ENCODE measurements at regions not wholly inside any gene's neighbourhood (a gene's known extent, or its start where the extent isn't known, plus 50 kb on each side); places are given as distances from the start of the nearest gene placed in this dataset.

DNA sequence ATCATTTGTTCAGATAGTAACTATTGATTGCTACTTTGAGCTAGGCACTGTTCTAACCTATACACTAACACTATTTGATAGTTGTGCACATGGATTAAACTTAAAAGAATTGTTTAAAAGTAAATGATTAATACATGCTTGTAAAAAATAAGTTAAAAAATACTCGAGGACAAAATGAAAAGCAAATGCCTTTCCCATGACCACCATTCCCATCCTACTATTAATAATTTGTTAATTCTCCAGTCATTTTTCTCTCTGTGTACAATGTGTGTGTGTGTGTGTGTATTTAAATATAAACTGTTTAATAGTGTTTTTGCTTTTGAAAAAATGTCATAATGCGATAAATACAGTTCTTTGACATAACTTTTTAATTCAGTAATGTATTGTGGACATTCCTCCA lies 78.7 kb upstream of the KCNMB2 start:
- H3K9me3 Mint-ChIP-seq, result no peaks in the 10 kb centered on the region
- H3K27me3 Mint-ChIP-seq, result peaks cover 24% of the 10 kb centered on the region
- H3K36me3 Mint-ChIP-seq, result no peaks in the 10 kb centered on the region
- H3K4me3 Mint-ChIP-seq, result no peak overlapping the region
- no peak overlapping the region for H3K27ac Mint-ChIP-seq
- H3K4me1 Mint-ChIP-seq, result no peaks in the 10 kb centered on the region
- DNase-seq, result no peak

DNA sequence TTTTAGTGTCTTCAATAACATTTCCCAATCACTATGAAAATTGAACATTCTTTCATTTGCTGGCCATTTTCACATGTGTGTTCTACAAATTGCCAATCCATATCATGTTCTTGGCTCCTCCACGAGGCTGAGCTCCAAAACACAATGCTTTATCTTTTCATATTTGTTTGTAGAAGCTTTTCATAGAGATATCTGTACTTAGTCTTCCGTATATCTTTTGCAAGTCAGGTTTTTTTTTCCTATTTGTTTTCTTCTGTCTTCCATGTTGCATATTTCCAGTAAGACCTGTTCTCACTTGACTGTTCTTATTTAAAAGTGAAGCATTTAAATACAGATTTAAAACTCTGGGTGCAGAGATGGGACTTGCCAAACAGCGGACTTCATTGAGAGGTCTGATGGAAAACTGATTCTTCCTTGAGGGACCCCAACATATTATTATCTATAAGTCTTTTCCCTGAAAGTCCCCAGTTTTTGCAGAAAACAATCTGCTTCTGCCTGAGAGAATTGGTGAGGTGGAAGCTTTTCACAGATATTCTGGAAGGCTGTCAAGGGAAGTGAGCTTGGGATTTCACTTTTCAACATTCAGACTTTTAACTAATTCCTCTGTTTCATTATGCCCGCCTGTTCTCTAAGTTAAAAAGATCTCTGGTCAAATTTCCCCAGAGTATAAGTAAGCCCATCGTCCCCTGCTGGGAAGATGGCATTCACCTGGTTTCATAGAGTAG lies 77.8 kb upstream of the KCNMB2 start:
- Mint-ChIP-seq H3K27ac (no peak overlapping the region), H3K4me1 (no peaks in the 10 kb centered on the region), H3K27me3 (peaks cover 29% of the 10 kb centered on the region), H3K36me3 (no peaks in the 10 kb centered on the region), H3K9me3 (no peaks in the 10 kb centered on the region), H3K4me3 (no peak overlapping the region)
- no peak for DNase-seq

DNA sequence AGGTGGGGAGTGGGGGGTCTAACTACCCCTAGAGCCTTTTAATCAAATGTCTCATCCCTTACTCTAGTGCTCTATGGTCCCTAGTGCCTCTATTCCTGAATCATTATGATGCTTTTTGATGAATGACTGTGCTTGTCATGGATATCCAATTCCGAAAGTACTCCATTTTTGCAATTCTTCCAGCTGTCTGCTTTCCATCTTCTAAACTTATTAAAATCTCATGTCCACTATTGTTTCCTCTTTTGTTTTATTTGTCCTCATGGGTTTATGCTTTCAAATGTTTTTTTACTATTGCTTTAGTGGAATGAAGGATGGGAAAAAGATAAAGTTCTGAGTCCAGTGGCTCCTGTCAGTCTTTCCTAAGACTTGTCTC lies 77.2 kb upstream of the KCNMB2 start:
- peaks cover 29% of the 10 kb centered on the region for H3K27me3 Mint-ChIP-seq
- no peaks in the 10 kb centered on the region for H3K4me1 Mint-ChIP-seq
- no peak overlapping the region for H3K4me3 Mint-ChIP-seq
- no peaks in the 10 kb centered on the region for H3K36me3 Mint-ChIP-seq
- no peak overlapping the region for H3K27ac Mint-ChIP-seq
- no peak for DNase-seq
- H3K9me3 Mint-ChIP-seq, result no peaks in the 10 kb centered on the region

DNA sequence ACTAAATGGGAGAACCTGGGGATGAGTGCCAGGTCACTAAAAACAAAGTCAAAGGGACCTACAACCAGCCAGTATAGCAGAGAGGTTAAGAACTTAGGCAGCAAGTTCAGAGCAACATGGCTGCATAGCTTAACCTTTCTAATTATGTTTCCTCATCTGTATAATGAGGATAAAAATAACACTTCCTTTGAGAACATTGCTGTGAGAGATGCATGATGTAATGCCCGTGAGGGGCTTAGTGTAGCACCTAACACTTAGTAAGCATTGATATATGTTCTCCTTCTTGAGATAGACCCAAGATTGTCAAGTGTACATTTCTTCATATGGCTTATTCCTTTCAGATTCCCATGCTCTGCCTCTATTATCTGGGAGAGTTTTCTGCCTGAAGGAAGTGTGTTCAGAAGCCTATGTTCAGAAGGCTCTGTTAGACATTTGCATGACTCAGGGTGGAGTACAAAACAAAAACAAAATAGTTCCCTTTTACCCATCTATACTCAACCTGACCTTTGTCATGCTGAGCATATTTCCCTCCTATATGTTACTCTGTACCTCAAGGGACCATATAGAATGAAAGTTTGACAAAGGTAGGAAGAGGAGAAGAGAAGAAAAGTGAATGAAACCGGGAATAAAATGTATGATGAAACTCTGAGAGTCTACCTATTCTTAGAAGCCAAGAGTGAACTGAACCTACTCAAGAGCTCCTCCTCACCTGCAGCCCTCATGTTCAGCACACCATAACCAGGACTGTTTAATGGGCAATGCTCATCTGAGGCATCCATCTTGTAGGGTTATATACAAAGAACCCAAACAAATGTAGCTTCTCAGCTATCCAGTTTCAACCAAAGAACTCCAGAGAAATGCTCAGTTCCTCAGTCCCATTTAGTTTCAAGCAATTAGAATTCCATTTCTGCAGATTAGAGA lies 70.7 kb upstream of the KCNMB2 start:
- no peaks in the 10 kb centered on the region for H3K9me3 Mint-ChIP-seq
- H3K4me1 Mint-ChIP-seq, result no peaks in the 10 kb centered on the region
- peaks cover 30% of the 10 kb centered on the region for H3K27me3 Mint-ChIP-seq
- H3K36me3 Mint-ChIP-seq, result no peaks in the 10 kb centered on the region
- no peak overlapping the region for H3K27ac Mint-ChIP-seq
- DNase-seq, result no peak
- no peak overlapping the region for H3K4me3 Mint-ChIP-seq

DNA sequence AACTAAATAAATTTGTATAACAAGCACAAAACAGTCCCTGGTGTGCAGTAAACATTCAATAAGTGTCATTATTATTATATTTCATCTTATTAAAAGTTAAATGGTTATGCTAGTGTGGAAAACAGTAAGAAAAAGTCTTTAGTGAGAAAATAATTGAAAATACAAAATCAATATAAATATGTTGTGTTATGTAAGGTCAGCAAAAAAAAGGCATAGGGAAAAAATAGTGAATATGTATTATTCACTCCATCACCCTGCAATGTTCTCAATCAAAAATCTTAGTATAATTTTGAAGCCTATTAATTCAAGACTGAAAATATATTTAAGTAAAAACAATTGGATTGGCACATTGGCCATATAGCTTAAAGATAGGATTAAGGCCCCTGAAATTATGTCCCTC lies 63.3 kb upstream of the KCNMB2 start:
- peaks cover 11% of the 10 kb centered on the region for H3K27me3 Mint-ChIP-seq
- DNase-seq, result no peak
- no peak overlapping the region for H3K4me3 Mint-ChIP-seq
- no peaks in the 10 kb centered on the region for H3K9me3 Mint-ChIP-seq
- no peak overlapping the region for H3K27ac Mint-ChIP-seq
- H3K36me3 Mint-ChIP-seq, result no peaks in the 10 kb centered on the region
- no peaks in the 10 kb centered on the region for H3K4me1 Mint-ChIP-seq

DNA sequence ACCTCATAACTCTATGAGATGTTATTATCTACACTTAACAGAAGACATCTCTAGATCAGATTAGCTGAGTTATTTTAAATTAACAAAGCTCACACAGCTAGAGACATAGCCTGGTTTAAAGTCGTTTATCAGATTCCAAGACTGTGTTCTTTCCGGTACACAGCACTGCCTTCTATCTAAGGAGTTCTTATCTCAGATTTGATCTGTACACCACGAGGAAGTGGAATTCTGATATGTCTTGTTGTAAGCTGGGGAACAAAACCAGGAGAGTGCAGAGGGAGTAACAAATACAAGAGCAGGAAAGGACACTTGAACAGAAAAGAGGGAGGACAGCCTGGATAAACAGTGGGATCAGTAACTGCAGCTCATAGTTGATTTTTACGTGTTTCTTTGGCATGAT lies 61.7 kb upstream of the KCNMB2 start:
- no peaks in the 10 kb centered on the region for H3K36me3 Mint-ChIP-seq

DNA sequence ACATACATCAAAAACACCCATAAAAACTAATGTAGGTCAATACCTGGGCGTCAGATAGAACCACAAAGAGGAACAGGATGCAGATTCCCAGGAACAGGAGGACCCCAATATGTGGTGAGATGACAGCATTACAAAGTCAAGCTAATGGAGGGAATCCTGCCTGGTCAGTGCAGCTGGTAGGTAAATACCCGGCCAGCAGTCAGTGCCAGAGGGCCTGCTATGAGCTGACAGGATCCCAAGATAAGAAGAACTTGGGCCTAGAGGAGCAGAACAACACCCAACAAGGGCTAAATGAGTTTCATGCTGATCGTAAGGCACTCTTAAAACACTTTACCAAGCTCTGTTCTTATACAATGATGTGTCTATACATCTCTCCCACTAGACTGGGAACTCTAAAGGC lies 61.2 kb upstream of the KCNMB2 start:
- Mint-ChIP-seq H3K9me3 (no peaks in the 10 kb centered on the region), H3K27me3 (peaks cover 4% of the 10 kb centered on the region), H3K4me1 (no peaks in the 10 kb centered on the region), H3K4me3 (no peak overlapping the region), H3K36me3 (no peaks in the 10 kb centered on the region), H3K27ac (no peak overlapping the region)
- DNase-seq, result no peak

More for the DNA sequence above, 61.7 kb upstream of the KCNMB2 start:
- no peaks in the 10 kb centered on the region for H3K4me1 Mint-ChIP-seq
- no peak overlapping the region for H3K4me3 Mint-ChIP-seq
- H3K27me3 Mint-ChIP-seq, result peaks cover 7% of the 10 kb centered on the region
- H3K27ac Mint-ChIP-seq, result no peak overlapping the region
- DNase-seq, result no peak
- H3K9me3 Mint-ChIP-seq, result no peaks in the 10 kb centered on the region

DNA sequence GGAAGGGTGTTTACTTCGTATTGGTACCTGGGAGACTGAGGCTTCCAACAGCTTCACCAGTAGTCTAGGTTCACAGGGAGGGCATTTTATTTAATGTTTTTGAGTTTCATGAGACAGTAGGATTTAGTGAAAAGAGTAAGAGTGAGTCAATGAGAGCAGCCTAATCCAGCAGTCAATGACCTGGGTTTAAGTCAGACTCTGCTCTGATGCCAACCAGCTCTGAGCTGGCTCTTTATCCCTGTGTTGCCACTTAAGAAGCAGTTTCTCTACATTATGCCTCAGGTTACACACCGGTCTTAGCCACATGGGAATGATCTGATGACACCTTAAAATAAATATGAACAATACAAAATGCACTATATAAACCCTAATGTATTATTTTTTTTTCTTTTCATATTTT lies 59.4 kb upstream of the KCNMB2 start:
- H3K9me3 Mint-ChIP-seq, result no peaks in the 10 kb centered on the region
- no peaks in the 10 kb centered on the region for H3K36me3 Mint-ChIP-seq
- no peak overlapping the region for H3K27ac Mint-ChIP-seq
- H3K27me3 Mint-ChIP-seq, result peaks cover 6% of the 10 kb centered on the region
- no peaks in the 10 kb centered on the region for H3K4me1 Mint-ChIP-seq
- no peak overlapping the region for H3K4me3 Mint-ChIP-seq
- no peak for DNase-seq

DNA sequence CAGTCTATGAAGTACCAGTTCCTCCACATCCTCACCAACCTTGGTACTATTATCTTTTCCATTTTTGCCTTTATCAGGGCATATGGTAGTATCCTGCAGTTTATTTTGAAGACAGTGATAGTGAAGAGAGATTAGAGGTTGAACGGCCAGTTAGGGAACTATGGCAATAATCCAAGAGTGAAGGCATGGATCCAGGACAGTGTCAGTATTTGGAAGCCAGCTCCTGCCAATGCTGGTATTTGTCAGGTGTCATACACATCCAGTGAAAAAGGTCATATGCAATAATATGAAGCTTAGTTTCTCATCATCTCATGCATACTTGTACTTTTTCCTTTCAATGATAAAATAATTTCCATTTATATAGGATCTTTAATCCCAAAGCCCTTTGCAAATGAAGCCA lies 56.8 kb upstream of the KCNMB2 start:
- H3K27me3 Mint-ChIP-seq, result peaks cover 6% of the 10 kb centered on the region
- no peaks in the 10 kb centered on the region for H3K4me1 Mint-ChIP-seq
- no peak for DNase-seq
- no peaks in the 10 kb centered on the region for H3K9me3 Mint-ChIP-seq
- no peak overlapping the region for H3K27ac Mint-ChIP-seq
- no peak overlapping the region for H3K4me3 Mint-ChIP-seq
- H3K36me3 Mint-ChIP-seq, result no peaks in the 10 kb centered on the region

DNA sequence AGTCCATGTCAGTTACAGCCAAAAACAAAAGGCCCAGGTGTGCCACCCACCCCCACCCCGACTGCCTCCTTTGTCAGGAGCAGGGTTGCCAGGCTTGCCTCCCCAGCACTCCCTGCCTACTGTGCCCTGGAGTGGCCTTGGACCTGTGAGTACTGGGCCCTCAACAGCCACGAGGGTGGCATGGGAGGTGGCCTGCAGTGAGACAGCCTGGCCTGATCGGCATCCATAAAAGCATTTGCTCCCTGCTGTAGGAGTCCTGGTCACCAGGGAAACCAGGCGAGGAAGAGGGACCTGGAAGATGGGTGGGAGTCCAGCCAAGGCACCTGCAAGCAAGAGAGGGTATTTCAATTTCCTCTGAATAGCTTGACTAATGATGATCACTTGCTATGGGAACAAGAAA lies 56.4 kb upstream of the KCNMB2 start:
- no peaks in the 10 kb centered on the region for H3K4me1 Mint-ChIP-seq
- no peaks in the 10 kb centered on the region for H3K9me3 Mint-ChIP-seq
- H3K36me3 Mint-ChIP-seq, result no peaks in the 10 kb centered on the region
- H3K27ac Mint-ChIP-seq, result no peak overlapping the region
- H3K27me3 Mint-ChIP-seq, result peaks cover 9% of the 10 kb centered on the region
- no peak for DNase-seq
- H3K4me3 Mint-ChIP-seq, result no peak overlapping the region

DNA sequence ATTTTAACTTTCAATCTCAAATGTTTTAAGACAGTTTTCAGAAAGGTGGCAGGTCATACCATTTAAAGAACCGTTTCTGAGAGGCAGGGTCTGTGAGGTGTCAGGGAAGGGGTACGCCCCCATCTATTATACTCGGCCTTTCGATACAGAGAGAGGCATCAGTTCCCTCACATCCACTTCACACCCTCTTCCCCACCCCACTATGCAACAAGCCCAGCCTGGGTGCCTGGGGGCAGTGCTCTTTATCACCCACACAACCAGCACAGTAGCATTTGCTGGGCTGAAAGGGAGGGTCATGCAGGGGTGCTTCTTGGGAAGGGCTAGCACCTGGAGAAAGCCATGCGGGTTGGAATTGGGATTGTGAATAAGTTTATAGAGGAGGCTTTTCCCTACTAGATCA lies 56.0 kb upstream of the KCNMB2 start:
- Mint-ChIP-seq H3K27me3 (peaks cover 11% of the 10 kb centered on the region), H3K9me3 (no peaks in the 10 kb centered on the region), H3K4me1 (no peaks in the 10 kb centered on the region), H3K4me3 (no peak overlapping the region), H3K27ac (no peak overlapping the region), H3K36me3 (no peaks in the 10 kb centered on the region)
- DNase-seq, result no peak

DNA sequence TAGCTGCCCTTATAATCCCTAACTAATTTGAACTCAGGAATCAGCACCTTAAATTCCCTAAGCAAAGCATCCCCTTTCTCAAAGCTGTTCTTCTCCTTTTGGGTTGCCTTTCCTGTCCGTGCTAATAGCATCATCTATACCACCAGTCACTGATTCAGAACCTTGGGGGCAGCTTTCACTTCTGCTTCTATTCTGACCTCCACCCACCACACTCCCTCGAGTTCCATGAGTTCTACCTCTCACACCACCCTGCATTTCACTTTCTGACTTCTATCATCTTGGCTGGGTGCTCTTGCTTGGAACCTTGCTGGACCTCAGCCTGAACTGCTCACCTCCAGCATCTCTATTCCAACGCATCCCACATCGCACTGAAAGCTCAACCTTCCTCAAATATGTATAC lies 55.4 kb upstream of the KCNMB2 start:
- no peak for DNase-seq
- Mint-ChIP-seq H3K9me3 (no peaks in the 10 kb centered on the region), H3K27ac (no peak overlapping the region), H3K4me1 (no peaks in the 10 kb centered on the region), H3K36me3 (no peaks in the 10 kb centered on the region), H3K4me3 (no peak overlapping the region), H3K27me3 (peaks cover 11% of the 10 kb centered on the region)

DNA sequence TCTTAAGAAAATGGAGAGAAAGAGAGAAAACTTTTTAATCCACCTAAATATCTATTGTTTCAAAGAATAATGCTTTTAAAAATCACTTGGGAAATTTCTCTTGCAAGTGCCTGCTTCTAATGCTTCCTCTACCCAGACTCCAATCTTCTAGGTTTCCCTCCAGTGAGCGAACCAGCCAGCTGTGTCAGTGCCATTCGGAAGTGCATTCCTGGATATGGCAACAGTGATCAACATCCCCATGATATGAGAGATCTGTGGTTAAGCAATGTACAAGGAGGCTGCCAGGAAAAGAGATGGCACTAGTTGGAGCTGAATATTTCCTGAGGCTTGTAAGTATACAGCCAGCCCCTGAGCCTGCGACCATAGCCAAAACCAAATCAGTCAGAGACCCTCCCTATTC lies 53.3 kb upstream of the KCNMB2 start:
- Mint-ChIP-seq H3K4me1 (no peaks in the 10 kb centered on the region), H3K36me3 (no peaks in the 10 kb centered on the region), H3K9me3 (no peaks in the 10 kb centered on the region), H3K4me3 (no peak overlapping the region), H3K27ac (no peak overlapping the region), H3K27me3 (peaks cover 11% of the 10 kb centered on the region)
- no peak for DNase-seq

DNA sequence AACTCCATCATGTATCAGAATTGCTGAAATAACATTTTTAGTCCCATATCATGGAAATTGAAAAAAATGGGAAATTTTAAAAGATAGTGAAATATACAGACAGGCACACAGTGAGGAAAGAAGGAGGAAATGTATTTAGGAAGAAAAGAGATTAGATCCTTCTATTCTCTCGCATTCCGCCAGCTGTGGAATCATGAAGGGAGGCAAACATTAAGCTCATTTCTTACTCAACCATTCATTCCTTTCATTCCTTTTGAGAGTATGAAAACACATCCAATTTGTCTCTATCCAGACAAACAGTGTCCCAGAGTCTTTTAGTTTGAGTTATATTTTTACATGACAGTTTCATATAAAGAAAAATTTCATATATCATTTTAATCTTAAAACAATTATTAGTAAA lies 52.5 kb upstream of the KCNMB2 start:
- Mint-ChIP-seq H3K4me1 (no peaks in the 10 kb centered on the region), H3K27ac (no peak overlapping the region), H3K9me3 (no peaks in the 10 kb centered on the region), H3K27me3 (peaks cover 11% of the 10 kb centered on the region), H3K4me3 (no peak overlapping the region), H3K36me3 (no peaks in the 10 kb centered on the region)
- DNase-seq, result no peak

DNA sequence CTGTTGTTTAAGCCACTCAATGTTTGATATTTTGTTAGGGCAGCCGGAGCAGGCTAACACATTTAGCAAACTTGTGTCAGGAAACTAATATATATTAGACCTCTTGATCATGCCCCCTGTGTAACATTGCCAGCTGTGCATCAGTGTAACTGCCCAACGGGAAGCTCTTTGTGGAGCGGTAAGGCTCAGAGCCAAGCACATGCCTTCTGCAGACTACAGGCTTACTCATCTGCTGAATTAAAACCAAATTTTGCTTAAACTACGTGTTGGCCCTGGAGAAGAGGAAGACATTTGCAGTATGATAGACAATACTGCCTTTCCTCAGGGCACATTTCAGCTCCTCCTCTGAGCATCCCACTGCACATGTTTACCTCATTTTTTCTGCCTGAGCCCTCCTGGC lies 50.5 kb upstream of the KCNMB2 start:
- DNase-seq, result no peak
- no peaks in the 10 kb centered on the region for H3K9me3 Mint-ChIP-seq
- H3K27me3 Mint-ChIP-seq, result peaks cover 11% of the 10 kb centered on the region
- no peak overlapping the region for H3K27ac Mint-ChIP-seq
- no peak overlapping the region for H3K4me3 Mint-ChIP-seq
- H3K4me1 Mint-ChIP-seq, result no peaks in the 10 kb centered on the region
- H3K36me3 Mint-ChIP-seq, result no peaks in the 10 kb centered on the region
